ENCODE measurements at regions not wholly inside any gene's neighbourhood (a gene's known extent, or its start where the extent isn't known, plus 50 kb on each side); places are given as distances from the start of the nearest gene placed in this dataset.
"Not testable (repeated sequence)": the region's sequence is repeated elsewhere in the genome, so short reads cannot be mapped to it uniquely, and the experiment has no call there.

GRCh38 chr16:77093999-77094398, 97.0 kb upstream of the MON1B start:
- H4K20me1 ChIP-seq (ENCODE audit: insufficient read depth), result no peaks in the 10 kb centered on the region
- H3K27me3 ChIP-seq (ENCODE audit: insufficient read depth, low read depth), result no peaks in the 10 kb centered on the region
- H3K27ac ChIP-seq, result no peak overlapping the region
- no peak overlapping the region for H3K9ac ChIP-seq
- H3K4me3 ChIP-seq (IDR thresholded peaks at IDR 0.05; ENCODE audit: insufficient read depth, low read depth, low read length), result no peak overlapping the region
- no peak overlapping the region for H3K4me2 ChIP-seq
- H2AFZ ChIP-seq (ENCODE audit: low read depth), result no peak overlapping the region
- H3K36me3 ChIP-seq (ENCODE audit: insufficient read depth), result no peaks in the 10 kb centered on the region
- H3K4me1 ChIP-seq (ENCODE audit: low read depth, poor library complexity, severe bottlenecking), result no peaks in the 10 kb centered on the region
- no peaks in the 10 kb centered on the region for H3K79me2 ChIP-seq (ENCODE audit: insufficient read depth, low read depth)
- no peak for TF ChIP-seq CTCF (conservative IDR thresholded peaks at IDR 0.05; ENCODE audit: low read depth, low read length)

GRCh38 chr16:77111056-77111565, 79.9 kb upstream of the MON1B start:
- Histone ChIP-seq H3K36me3 (ENCODE audit: insufficient read depth) (no peaks in the 10 kb centered on the region), H3K4me2 (no peak overlapping the region), H3K9ac (no peak overlapping the region), H2AFZ (ENCODE audit: low read depth) (no peak overlapping the region), H3K27me3 (ENCODE audit: insufficient read depth, low read depth) (no peaks in the 10 kb centered on the region), H3K27ac (no peak overlapping the region), H3K4me3 (IDR thresholded peaks at IDR 0.05; ENCODE audit: insufficient read depth, low read depth, low read length) (no peak overlapping the region), H4K20me1 (ENCODE audit: insufficient read depth) (no peaks in the 10 kb centered on the region), H3K79me2 (ENCODE audit: insufficient read depth, low read depth) (no peaks in the 10 kb centered on the region), H3K4me1 (ENCODE audit: low read depth, poor library complexity, severe bottlenecking) (no peaks in the 10 kb centered on the region)
- no peak for TF ChIP-seq CTCF (conservative IDR thresholded peaks at IDR 0.05; ENCODE audit: low read depth, low read length)

- Histone ChIP-seq H3K27me3 (ENCODE audit: insufficient read depth, low read depth) (no peaks in the 10 kb centered on the region), H3K36me3 (ENCODE audit: insufficient read depth) (no peaks in the 10 kb centered on the region), H3K4me3 (IDR thresholded peaks at IDR 0.05; ENCODE audit: insufficient read depth, low read depth, low read length) (no peak overlapping the region), H3K9ac (no peak overlapping the region), H3K4me1 (ENCODE audit: low read depth, poor library complexity, severe bottlenecking) (no peaks in the 10 kb centered on the region), H2AFZ (ENCODE audit: low read depth) (no peak overlapping the region), H3K79me2 (ENCODE audit: insufficient read depth, low read depth) (no peaks in the 10 kb centered on the region), H3K27ac (no peak overlapping the region), H3K4me2 (no peak overlapping the region), H4K20me1 (ENCODE audit: insufficient read depth) (no peaks in the 10 kb centered on the region)
- TF ChIP-seq CTCF (conservative IDR thresholded peaks at IDR 0.05; ENCODE audit: low read depth, low read length), result no peak
Measured at GRCh38 chr16:77112746-77113145, 78.2 kb upstream of the MON1B start.

GRCh38 chr16:77113835-77114234, 77.2 kb upstream of the MON1B start:
- Histone ChIP-seq H3K9ac (no peak overlapping the region), H3K4me2 (no peak overlapping the region), H3K4me1 (ENCODE audit: low read depth, poor library complexity, severe bottlenecking) (no peaks in the 10 kb centered on the region), H3K4me3 (IDR thresholded peaks at IDR 0.05; ENCODE audit: insufficient read depth, low read depth, low read length) (no peak overlapping the region), H3K27me3 (ENCODE audit: insufficient read depth, low read depth) (no peaks in the 10 kb centered on the region), H3K36me3 (ENCODE audit: insufficient read depth) (no peaks in the 10 kb centered on the region), H2AFZ (ENCODE audit: low read depth) (no peak overlapping the region), H3K27ac (no peak overlapping the region), H3K79me2 (ENCODE audit: insufficient read depth, low read depth) (no peaks in the 10 kb centered on the region), H4K20me1 (ENCODE audit: insufficient read depth) (no peaks in the 10 kb centered on the region)
- no peak for TF ChIP-seq CTCF (conservative IDR thresholded peaks at IDR 0.05; ENCODE audit: low read depth, low read length)

GRCh38 chr16:77114361-77114760, 76.6 kb upstream of the MON1B start:
- H3K4me1 ChIP-seq (ENCODE audit: low read depth, poor library complexity, severe bottlenecking); H3K36me3 ChIP-seq (ENCODE audit: insufficient read depth); H3K4me3 ChIP-seq (IDR thresholded peaks at IDR 0.05; ENCODE audit: insufficient read depth, low read depth, low read length); H3K79me2 ChIP-seq (ENCODE audit: insufficient read depth, low read depth); H3K27me3 ChIP-seq (ENCODE audit: insufficient read depth, low read depth); H4K20me1 ChIP-seq (ENCODE audit: insufficient read depth); H2AFZ ChIP-seq (ENCODE audit: low read depth); H3K4me2 ChIP-seq; H3K9ac ChIP-seq; H3K27ac ChIP-seq: not testable (repeated sequence)

All from KMS-11 (cell line).